Erythroblast (primary cell): ENCODE measurements at regions not wholly inside any gene's neighbourhood (a gene's known extent, or its start where the extent isn't known, plus 50 kb on each side); places are given as distances from the start of the nearest gene placed in this dataset.

Source experiments
- DNase-seq, 2 experiments: peaks; one replicate each; lab custom pipeline; 2025; lab: John Stamatoyannopoulos, UW
- GATA1 ChIP-seq: IDR thresholded peaks from 2 replicates; pipeline ENCODE4 v1.6.1; 2011; ENCODE audit warnings: low read depth, mild to moderate bottlenecking, control low read depth, low read length, moderate library complexity
- POLR2A ChIP-seq: IDR thresholded peaks from 2 replicates; pipeline ENCODE4 v1.6.1; 2011; ENCODE audit warnings: mild to moderate bottlenecking, low read length

- no peak for DNase-seq
Measured at GRCh38 chr7:81333004-81333403, 414.2 kb upstream of the SEMA3C start.

DNA sequence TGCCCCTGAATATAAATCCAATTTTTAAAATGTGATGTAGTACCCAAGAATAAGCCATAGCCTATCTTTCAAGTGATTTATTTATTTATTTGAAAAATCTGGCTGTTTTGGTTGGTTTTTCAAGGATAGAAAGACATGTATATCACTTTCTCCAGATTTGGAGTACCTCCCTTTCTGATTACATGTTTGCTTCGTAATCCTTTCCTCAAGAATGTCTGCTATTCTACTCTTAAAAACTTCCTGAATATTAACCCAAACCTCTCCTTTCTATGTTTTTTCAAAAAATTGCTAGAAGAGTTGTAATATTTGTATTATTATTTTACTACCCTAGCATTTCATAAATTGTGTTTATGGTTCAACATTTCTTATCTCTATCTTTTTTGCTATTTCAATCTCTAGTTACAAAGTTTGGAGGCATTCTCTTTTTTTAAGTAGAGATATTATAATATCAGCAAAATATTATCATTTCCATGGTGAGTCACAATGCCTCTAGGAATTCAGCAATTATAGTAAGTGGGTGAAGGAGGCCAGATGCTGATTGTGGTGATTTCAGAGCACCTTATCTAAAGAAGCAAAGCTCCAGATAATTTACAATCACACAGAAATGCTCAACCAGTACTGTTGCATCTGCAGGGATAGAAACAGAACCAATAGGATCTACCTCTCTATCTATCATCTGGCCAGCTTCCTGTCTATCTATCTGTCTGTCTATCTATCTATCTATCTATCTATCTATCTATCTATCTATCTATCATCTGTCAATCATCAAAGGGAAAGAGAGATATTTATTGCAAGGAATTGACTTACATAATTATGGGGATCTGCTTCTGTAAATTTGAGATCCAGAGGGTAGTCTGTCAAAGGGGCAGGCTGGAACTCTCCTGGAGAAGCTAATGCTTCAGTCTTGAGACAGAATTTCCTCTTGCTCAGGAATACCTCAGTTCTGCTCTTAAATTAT lies 412.5 kb upstream of the SEMA3C start:
- TF ChIP-seq POLR2A: no peak
- TF ChIP-seq GATA1: no peak
- DNase-seq: no peak

More at GRCh38 chr7:81333004-81333403, 414.2 kb upstream of the SEMA3C start:
- no peak for TF ChIP-seq GATA1
- TF ChIP-seq POLR2A: no peak

DNA sequence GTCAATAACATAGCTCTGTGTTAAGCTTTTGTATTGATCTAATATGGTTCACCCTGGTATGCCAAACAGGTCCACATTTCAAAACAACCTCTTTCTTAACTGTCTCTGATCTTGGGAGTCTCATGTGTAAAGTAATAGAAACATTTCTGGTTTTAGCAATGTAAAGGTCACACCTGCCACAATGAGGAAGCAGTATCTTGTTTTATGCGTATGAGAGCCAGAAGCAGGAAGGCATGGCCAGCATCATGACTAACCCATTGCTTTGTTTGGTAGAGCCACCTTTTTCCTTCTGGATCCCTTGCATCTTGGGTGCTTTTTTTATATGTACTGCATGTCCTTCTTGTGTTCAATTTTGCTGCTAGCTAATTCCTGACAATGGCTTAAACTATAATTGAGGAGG lies 411.3 kb upstream of the SEMA3C start:
- DNase-seq: no peak
- TF ChIP-seq GATA1 (no peak), POLR2A (no peak)

DNA sequence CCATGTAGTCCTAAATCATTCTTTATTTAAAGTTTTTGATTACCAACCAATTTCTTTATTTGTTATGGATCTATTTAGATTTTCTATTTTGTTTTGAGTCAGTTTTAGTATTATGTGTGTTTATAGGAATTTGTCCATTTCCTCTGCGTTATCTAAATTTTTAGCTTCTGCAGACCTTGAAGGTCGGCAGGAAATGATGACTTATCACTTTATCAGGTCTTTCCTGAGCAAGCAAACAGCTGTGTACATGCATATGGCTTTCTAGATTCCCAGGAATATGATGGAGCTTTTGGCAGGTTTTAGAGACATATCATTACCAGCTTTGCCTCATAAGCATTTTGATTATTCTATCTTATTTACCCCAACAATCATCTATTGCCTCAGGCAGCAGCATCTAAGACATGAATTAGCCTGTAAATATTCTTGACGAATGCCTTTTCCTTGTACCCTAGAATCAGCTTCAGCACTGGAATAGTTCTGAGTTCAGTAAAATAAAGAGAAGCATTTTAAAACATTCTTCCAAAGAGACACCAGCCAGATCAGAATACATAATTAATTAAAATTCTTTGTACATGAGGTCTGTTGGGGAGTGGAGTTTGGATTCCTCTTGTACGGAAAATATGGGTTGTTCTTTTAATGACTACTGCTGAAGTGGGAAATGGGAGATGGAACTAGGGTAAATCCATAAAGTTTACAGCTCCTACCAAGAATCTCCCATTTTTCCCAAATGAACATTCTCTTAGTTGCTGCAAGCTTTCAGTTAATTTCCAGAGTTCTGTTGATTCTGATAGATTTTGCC lies 408.8 kb upstream of the SEMA3C start:
- peak in 1 of 2 experiments; percentile 5 for DNase-seq
- TF ChIP-seq GATA1 (no peak), POLR2A (no peak)

GRCh38 chr7:81321949-81322348 lies 403.1 kb upstream of the SEMA3C start:
- no peak for DNase-seq
- TF ChIP-seq GATA1: no peak
- no peak for TF ChIP-seq POLR2A

- TF ChIP-seq POLR2A: no peak
- no peak for TF ChIP-seq GATA1
- no peak for DNase-seq
Measured at GRCh38 chr7:81317741-81318140, 398.9 kb upstream of the SEMA3C start.

GRCh38 chr7:81308643-81309322 lies 389.9 kb upstream of the SEMA3C start:
- no peak for TF ChIP-seq POLR2A
- no peak for TF ChIP-seq GATA1
- DNase-seq: no peak

GRCh38 chr7:81301815-81302214 lies 383.0 kb upstream of the SEMA3C start:
- DNase-seq: no peak
- TF ChIP-seq GATA1 (no peak), POLR2A (no peak)

GRCh38 chr7:81300753-81301152 lies 381.9 kb upstream of the SEMA3C start:
- DNase-seq: no peak
- no peak for TF ChIP-seq GATA1
- TF ChIP-seq POLR2A: no peak

DNA sequence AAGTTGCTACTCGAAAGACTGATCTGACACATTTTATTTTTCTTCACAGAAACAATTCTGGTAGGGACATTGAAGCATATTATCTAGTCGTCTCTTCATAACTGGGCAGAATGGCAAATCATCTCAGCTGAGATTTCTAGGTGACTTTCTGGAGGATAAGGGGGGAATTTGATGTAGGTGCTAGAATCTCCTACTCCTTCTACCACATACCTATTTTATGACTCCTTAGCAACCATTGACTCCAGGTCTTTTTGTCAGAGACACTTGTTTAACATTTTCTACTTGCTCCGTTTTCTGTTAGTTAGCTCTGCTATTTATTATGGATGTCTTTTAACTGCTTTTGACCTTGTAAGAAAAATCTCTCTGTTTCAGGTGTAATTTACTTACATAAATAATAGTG lies 380.9 kb upstream of the SEMA3C start:
- no peak for DNase-seq
- TF ChIP-seq POLR2A: no peak
- TF ChIP-seq GATA1: no peak

DNA sequence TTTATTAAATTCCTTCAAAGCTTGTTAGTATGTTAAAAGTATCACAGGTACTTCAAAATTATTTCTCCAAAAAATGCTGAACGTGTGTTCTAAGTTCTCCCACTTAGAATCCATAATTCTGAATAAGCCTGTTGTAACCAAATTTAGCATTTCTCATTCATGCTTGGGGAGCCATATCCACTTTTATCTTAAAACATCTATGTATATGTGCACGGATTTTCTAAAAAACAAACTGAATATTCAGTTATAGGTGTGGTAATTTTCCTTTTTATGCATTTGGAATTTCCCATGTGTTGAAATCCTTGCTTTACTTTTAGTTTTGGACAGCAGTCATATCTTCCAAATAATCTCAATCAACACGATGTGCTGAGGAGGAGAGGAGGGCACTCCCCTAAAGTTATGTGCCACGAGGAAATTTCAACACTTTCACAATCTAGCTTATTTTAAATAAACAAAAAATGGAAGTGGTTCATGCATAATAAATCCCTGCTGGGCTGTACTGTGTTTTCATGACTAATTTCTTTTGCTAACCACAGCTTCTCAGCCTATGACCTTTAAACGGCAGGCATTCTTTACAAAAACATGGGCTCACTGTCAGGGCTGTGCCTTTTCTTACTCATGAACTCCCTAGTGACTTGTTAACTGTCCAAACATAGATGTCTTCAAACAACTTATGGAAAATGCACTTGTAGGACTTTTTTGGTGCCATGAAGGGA lies 380.3 kb upstream of the SEMA3C start:
- TF ChIP-seq GATA1 (no peak), POLR2A (no peak)
- no peak for DNase-seq

GRCh38 chr7:81297317-81297716 lies 378.5 kb upstream of the SEMA3C start:
- TF ChIP-seq GATA1: no peak
- no peak for TF ChIP-seq POLR2A
- no peak for DNase-seq

DNA sequence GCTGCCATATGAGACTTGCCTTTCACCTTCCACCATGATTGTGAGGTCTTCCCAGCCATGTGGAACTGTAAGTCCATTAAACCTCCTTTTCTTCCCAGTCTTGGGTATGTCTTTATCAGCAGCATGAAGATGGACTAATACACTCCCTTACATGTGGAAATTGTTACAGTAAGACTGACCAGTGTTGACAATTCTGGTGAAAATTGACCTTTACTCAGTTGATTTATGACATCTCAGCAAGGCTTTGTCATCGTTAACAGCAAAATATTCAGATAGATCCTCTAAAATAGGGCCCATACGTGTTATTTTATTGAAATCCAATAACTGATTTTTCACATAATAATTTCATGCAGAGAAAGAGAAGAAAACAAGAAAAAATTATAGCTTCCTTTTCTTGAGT lies 377.9 kb upstream of the SEMA3C start:
- TF ChIP-seq GATA1 (no peak), POLR2A (no peak)
- no peak for DNase-seq
